SK-N-SH (cell line): ENCODE measurements at regions not wholly inside any gene's neighbourhood (a gene's known extent, or its start where the extent isn't known, plus 50 kb on each side); places are given as distances from the start of the nearest gene placed in this dataset.

Experiments used
- CTCF ChIA-PET: fragments of 300-600, 350-600 bp; formaldehyde crosslinking; extraction: SDS; loops from one replicate; lab custom pipeline; 2021; lab: Yijun Ruan, JAX
- POLR2A ChIA-PET: fragments of 350-600 bp; sonication (Branson Sonifier 250); formaldehyde crosslinking; extraction: SDS; loops from one replicate; lab custom pipeline; 2020; ENCODE audit warnings: antibody characterized with exemption, inconsistent platforms; lab: Yijun Ruan, JAX
- DNase-seq: peaks from one replicate; pipeline ENCODE4 v3.0.0; 2012
- H2AFZ ChIP-seq: fragments of 200-600 bp; sonication (generic); 2 replicates; pipeline ENCODE4 v1.8.1; 2016; ENCODE audit warnings: antibody characterized with exemption, mild to moderate bottlenecking, low read depth
- H3F3A ChIP-seq: fragments of 200-600 bp; sonication (generic); replicated peaks from 2 replicates; pipeline ENCODE3; 2016; ENCODE audit warnings: antibody characterized with exemption, mild to moderate bottlenecking; ENCODE audit not compliant: insufficient read depth
- H3K27ac ChIP-seq, 2 experiments: fragments of 200-500 bp in 1 of 2; fragments of 200-600 bp in 1 of 2; sonication (Bioruptor generic) in 1 of 2; sonication (generic), shearing (Covaris generic) in 1 of 2; 2 replicates each; pipeline versions ENCODE4 v1.5.1 to v1.6.1; 2014 to 2016; ENCODE audit warnings: low read depth in 2 of 2, inconsistent platforms in 1 of 2, low read length in 1 of 2, mild to moderate bottlenecking in 1 of 2, mixed read lengths in 1 of 2
- H3K27me3 ChIP-seq: fragments of 200-600 bp; sonication (generic), shearing (Covaris generic); 2 replicates; pipeline ENCODE4 v1.6.1; 2016; ENCODE audit warnings: mixed run types; ENCODE audit not compliant: insufficient read depth
- H3K36me3 ChIP-seq, 2 experiments: fragments of 200-500 bp in 1 of 2; fragments of 200-600 bp in 1 of 2; sonication (Bioruptor generic) in 1 of 2; sonication (generic) in 1 of 2; replicated peaks in 1 of 2; 2 replicates each; pipeline versions ENCODE3 to v1.5.1; 2014 to 2016; ENCODE audit warnings: low read length in 1 of 2, mild to moderate bottlenecking in 1 of 2; ENCODE audit not compliant: insufficient read depth in 2 of 2, control insufficient read depth in 1 of 2
- H3K4me1 ChIP-seq, 2 experiments: fragments of 200-500 bp in 1 of 2; fragments of 200-600 bp in 1 of 2; sonication (Bioruptor generic) in 1 of 2; sonication (generic), shearing (Covaris generic) in 1 of 2; 2 replicates each; pipeline versions ENCODE4 v1.5.1 to v1.6.1; 2014 to 2016; ENCODE audit warnings: low read depth in 1 of 2, low read length in 1 of 2, mixed run types in 1 of 2; ENCODE audit not compliant: insufficient read depth in 2 of 2, control insufficient read depth in 1 of 2
- H3K4me2 ChIP-seq: fragments of 200-600 bp; sonication (generic), shearing (Covaris generic); 2 replicates; pipeline ENCODE4 v1.6.1; 2017; ENCODE audit warnings: mixed run types
- H3K4me3 ChIP-seq, 2 experiments: fragments of 200-500 bp in 1 of 2; fragments of 200-600 bp in 1 of 2; sonication (Bioruptor generic) in 1 of 2; sonication (generic), shearing (Covaris generic) in 1 of 2; 2 replicates each; pipeline versions ENCODE4 v1.5.1 to v1.8.1; 2014 to 2016; ENCODE audit warnings: low read depth in 2 of 2, inconsistent platforms in 1 of 2, low read length in 1 of 2, mild to moderate bottlenecking in 1 of 2, mixed read lengths in 1 of 2, moderate library complexity in 1 of 2
- H3K79me2 ChIP-seq: fragments of 200-600 bp; sonication (generic); 2 replicates; pipeline ENCODE4 v1.8.1; 2017; ENCODE audit warnings: mild to moderate bottlenecking; ENCODE audit not compliant: insufficient read depth
- H3K9ac ChIP-seq: fragments of 200-600 bp; sonication (generic); 2 replicates; pipeline ENCODE4 v1.6.1; 2017; ENCODE audit warnings: mixed run types
- H3K9me2 ChIP-seq: fragments of 200-600 bp; sonication (generic); 2 replicates; pipeline ENCODE4 v1.6.1; 2017; ENCODE audit warnings: mixed run types
- H3K9me3 ChIP-seq: fragments of 200-600 bp; sonication (generic); 2 replicates; pipeline ENCODE4 v1.6.1; 2017; ENCODE audit warnings: mixed run types, mild to moderate bottlenecking, moderate library complexity
- H4K20me1 ChIP-seq: fragments of 200-600 bp; sonication (generic); 2 replicates; pipeline ENCODE4 v1.6.1; 2017; ENCODE audit warnings: mild to moderate bottlenecking, mixed run types; ENCODE audit not compliant: insufficient read depth
- ELF1 ChIP-seq: IDR thresholded peaks from 2 replicates; pipeline ENCODE4 v1.4.0; 2012
- EZH2phosphoT487 ChIP-seq: fragments of 200-600 bp; sonication (generic); IDR thresholded peaks from 2 replicates; pipeline ENCODE4 v1.6.1; 2017; ENCODE audit warnings: low read depth, mixed run types, mild to moderate bottlenecking, antibody characterized with exemption, moderate library complexity, borderline replicate concordance
- FOSL2 ChIP-seq: IDR thresholded peaks from 2 replicates; pipeline ENCODE4 v1.4.0; 2012; ENCODE audit warnings: low read depth, mild to moderate bottlenecking, moderate library complexity, borderline replicate concordance
- FOXM1 ChIP-seq: IDR thresholded peaks from 2 replicates; pipeline ENCODE4 v1.4.0; 2012; ENCODE audit warnings: low read depth, mild to moderate bottlenecking
- GABPA ChIP-seq: IDR thresholded peaks from 2 replicates; pipeline ENCODE4 v1.4.0; 2012; ENCODE audit warnings: low read depth, mild to moderate bottlenecking
- MAX ChIP-seq: IDR thresholded peaks from 2 replicates; pipeline ENCODE4 v1.4.0; 2012; ENCODE audit warnings: low read depth
- MXI1 ChIP-seq: IDR thresholded peaks from 2 replicates; pipeline ENCODE4 v1.6.1; 2012; ENCODE audit warnings: mild to moderate bottlenecking, low read depth, low read length, improper control_type of control experiment
- NFIC ChIP-seq: IDR thresholded peaks from 2 replicates; pipeline ENCODE4 v1.4.0; 2012; ENCODE audit warnings: borderline replicate concordance
- NRF1 ChIP-seq: IDR thresholded peaks from 2 replicates; pipeline ENCODE4 v1.6.1; 2012; ENCODE audit warnings: low read depth, mild to moderate bottlenecking, low read length
- POLR2AphosphoS5 ChIP-seq: IDR thresholded peaks from 2 replicates; pipeline ENCODE4 v1.6.1; 2012; ENCODE audit warnings: low read depth, low read length
- RFX5 ChIP-seq: IDR thresholded peaks from 2 replicates; pipeline ENCODE4 v1.6.1; 2012; ENCODE audit warnings: mild to moderate bottlenecking, improper control_type of control experiment, low read length
- SIN3A ChIP-seq: IDR thresholded peaks from 2 replicates; pipeline ENCODE4 v1.6.1; 2012; ENCODE audit warnings: low read depth, mild to moderate bottlenecking, low read length, moderate library complexity, borderline replicate concordance
- SMC3 ChIP-seq: IDR thresholded peaks from 2 replicates; pipeline ENCODE4 v1.6.1; 2012; ENCODE audit warnings: low read depth, low read length, improper control_type of control experiment
- TAF1 ChIP-seq: IDR thresholded peaks from 2 replicates; pipeline ENCODE4 v1.6.1; 2012; ENCODE audit warnings: low read depth, mild to moderate bottlenecking, low read length, moderate library complexity, borderline replicate concordance
- USF1 ChIP-seq: IDR thresholded peaks from 2 replicates; pipeline ENCODE4 v1.4.0; 2012; ENCODE audit warnings: low read depth, borderline replicate concordance
- WGBS: methylation state at CpG from one replicate; pipeline ENCODE4 v1.1.6; 2017; ENCODE audit warnings: low lambda C conversion rate; 5-methylcytosine and 5-hydroxymethylcytosine counted together
- TF ChIP-seq, protein P1 (sequence below): fragments of 150-350 bp; IDR thresholded peaks from 2 replicates; pipeline ENCODE4 v1.6.1; 2016; ENCODE audit warnings: mild to moderate bottlenecking, low read depth, low read length
- TF ChIP-seq, protein P2 (sequence below): fragments of 200-600 bp; sonication (generic); IDR thresholded peaks from 2 replicates; pipeline ENCODE4 v1.6.1; 2017; ENCODE audit warnings: antibody characterized with exemption, mild to moderate bottlenecking, moderate library complexity
- TF ChIP-seq, protein P3 (sequence below): fragments of 150-350 bp; IDR thresholded peaks from 2 replicates; pipeline ENCODE4 v1.6.1; 2017; ENCODE audit warnings: antibody characterized with exemption, low read length, low read depth, borderline replicate concordance

GRCh38 chr9:110086537-110086936, 121.4 kb downstream of the C9orf152 start:
- TF ChIP-seq GABPA: no peak
- no peak for TF ChIP-seq POLR2AphosphoS5
- no peak for TF ChIP-seq EZH2phosphoT487
- TF ChIP-seq MXI1: no peak
- TF ChIP-seq NRF1: no peak
- TF ChIP-seq, protein P1, sequence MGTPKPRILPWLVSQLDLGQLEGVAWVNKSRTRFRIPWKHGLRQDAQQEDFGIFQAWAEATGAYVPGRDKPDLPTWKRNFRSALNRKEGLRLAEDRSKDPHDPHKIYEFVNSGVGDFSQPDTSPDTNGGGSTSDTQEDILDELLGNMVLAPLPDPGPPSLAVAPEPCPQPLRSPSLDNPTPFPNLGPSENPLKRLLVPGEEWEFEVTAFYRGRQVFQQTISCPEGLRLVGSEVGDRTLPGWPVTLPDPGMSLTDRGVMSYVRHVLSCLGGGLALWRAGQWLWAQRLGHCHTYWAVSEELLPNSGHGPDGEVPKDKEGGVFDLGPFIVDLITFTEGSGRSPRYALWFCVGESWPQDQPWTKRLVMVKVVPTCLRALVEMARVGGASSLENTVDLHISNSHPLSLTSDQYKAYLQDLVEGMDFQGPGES: no peak
- no peak for TF ChIP-seq USF1
- TF ChIP-seq, protein P2, sequence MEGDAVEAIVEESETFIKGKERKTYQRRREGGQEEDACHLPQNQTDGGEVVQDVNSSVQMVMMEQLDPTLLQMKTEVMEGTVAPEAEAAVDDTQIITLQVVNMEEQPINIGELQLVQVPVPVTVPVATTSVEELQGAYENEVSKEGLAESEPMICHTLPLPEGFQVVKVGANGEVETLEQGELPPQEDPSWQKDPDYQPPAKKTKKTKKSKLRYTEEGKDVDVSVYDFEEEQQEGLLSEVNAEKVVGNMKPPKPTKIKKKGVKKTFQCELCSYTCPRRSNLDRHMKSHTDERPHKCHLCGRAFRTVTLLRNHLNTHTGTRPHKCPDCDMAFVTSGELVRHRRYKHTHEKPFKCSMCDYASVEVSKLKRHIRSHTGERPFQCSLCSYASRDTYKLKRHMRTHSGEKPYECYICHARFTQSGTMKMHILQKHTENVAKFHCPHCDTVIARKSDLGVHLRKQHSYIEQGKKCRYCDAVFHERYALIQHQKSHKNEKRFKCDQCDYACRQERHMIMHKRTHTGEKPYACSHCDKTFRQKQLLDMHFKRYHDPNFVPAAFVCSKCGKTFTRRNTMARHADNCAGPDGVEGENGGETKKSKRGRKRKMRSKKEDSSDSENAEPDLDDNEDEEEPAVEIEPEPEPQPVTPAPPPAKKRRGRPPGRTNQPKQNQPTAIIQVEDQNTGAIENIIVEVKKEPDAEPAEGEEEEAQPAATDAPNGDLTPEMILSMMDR: no peak
- TF ChIP-seq ELF1: no peak
- no peak for TF ChIP-seq SMC3
- TF ChIP-seq NFIC: no peak
- TF ChIP-seq FOXM1: no peak
- TF ChIP-seq TAF1: no peak
- no peak for TF ChIP-seq MAX
- no peak for TF ChIP-seq SIN3A
- TF ChIP-seq, protein P3, sequence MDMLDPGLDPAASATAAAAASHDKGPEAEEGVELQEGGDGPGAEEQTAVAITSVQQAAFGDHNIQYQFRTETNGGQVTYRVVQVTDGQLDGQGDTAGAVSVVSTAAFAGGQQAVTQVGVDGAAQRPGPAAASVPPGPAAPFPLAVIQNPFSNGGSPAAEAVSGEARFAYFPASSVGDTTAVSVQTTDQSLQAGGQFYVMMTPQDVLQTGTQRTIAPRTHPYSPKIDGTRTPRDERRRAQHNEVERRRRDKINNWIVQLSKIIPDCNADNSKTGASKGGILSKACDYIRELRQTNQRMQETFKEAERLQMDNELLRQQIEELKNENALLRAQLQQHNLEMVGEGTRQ: no peak
- no peak for TF ChIP-seq FOSL2
- no peak for TF ChIP-seq RFX5
- TF ChIP-seq, all 33 proteins: peak for 0
- peaks cover 100% of the 10 kb centered on the region for H3K79me2 ChIP-seq
- no peak overlapping the region for H3K9ac ChIP-seq
- DNase-seq: no peak
- ChIA-PET CTCF (no interaction called here), POLR2A (no interaction called here)
- H2AFZ ChIP-seq: no peak overlapping the region
- H3K4me1 ChIP-seq: peaks cover 0 to 4% of the 10 kb centered on the region in 2 experiments; a peak in 2 of 4 replicates
- H3K9me3 ChIP-seq: no peaks in the 10 kb centered on the region
- H4K20me1 ChIP-seq: peaks cover 97% of the 10 kb centered on the region
- H3K4me2 ChIP-seq: no peak overlapping the region
- H3K27ac ChIP-seq: no peak overlapping the region
- H3K27me3 ChIP-seq: no peaks in the 10 kb centered on the region
- WGBS: 71% methylated on average over 1 of the region's 1 CpG
- peaks cover 5 to 9% of the 10 kb centered on the region in 2 experiments for H3K36me3 ChIP-seq
- peaks cover 4% of the 10 kb centered on the region for H3F3A ChIP-seq
- no peaks in the 10 kb centered on the region for H3K9me2 ChIP-seq
- H3K4me3 ChIP-seq: no peak overlapping the region
